ENCODE measurements at regions not wholly inside any gene's neighbourhood (a gene's known extent, or its start where the extent isn't known, plus 50 kb on each side); places are given as distances from the start of the nearest gene placed in this dataset.
A peak's percentile ranks its signal among the peaks of the same experiment; 100 is the strongest.

DNA sequence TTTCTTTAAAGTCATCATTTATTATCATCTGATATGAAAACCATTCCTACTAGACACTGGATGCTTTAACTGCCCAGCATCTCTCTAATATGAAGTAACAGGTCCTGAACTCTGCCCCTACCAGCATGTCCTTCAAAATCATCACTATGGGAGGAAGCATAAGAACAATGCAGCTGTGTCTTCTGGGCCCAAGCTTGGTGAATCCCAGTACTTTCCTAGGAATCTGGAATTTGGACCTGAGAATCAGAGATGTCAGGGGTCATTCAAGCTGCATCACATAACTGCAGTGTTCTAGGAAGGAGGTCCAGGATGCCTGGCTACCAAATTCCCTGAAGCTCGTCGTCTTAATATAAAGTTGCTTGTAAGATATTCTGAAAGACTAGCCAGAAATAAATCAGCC lies 182.7 kb downstream of the AHR start:
- DNase-seq (ENCODE audit: low spot score) = no peak

DNA sequence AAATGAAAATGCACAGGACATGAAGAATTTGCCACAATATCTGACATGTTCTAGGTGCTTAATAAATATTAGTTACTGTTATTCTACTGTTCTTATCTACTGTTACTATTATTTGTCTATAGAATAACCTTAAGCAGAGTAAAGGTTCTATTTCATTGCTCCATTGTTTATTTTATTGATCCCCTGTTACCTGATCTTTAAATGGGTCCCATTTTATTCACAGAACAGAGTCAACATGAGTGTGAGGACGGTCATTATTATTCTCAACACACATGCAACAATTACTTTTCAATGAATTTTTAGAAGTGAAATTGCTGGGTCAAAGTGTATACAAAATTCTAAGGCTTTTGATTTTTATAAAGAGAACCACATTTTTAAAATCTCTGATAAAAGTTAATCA lies 186.9 kb downstream of the AHR start:
- DNase-seq (ENCODE audit: low spot score) = no peak

DNA sequence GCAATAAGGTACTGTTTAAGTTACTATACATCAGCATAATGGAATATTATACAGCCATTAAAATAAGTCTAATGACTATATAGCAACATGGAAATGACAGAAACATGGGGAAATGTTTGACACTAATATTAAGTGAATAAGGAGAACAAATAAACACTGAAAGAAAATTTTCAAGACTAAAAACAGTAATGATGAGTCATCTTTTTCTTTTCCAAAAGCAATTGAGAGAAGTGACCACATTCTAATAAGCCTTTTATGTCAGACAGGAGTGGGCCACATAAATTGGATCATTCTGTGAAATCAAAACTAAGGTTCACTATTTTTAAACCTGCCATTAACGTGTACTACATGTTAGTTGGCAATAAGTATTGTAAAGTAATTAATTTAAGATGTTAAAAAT lies 187.5 kb downstream of the AHR start:
- no peak for DNase-seq (ENCODE audit: low spot score)

DNA sequence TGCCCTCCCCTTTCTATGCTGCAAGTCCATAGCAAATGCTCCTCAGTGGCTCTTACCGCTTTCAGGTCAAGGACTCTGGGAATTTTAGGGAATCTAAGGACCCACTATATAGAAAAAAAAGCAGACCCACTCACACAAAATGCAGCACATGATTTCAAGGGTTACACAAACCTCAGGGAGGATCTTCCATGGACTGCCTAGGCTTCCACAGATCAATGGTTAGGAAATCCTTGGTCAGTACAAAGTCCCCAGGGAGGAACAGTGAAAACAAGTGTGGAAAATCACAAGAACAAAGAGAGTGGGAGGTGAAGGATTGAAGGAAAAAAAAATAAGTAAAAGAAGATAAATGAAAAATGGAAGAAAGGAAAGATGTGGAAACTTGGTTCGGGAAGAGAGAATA lies 188.4 kb downstream of the AHR start:
- DNase-seq (ENCODE audit: low spot score) = no peak

DNA sequence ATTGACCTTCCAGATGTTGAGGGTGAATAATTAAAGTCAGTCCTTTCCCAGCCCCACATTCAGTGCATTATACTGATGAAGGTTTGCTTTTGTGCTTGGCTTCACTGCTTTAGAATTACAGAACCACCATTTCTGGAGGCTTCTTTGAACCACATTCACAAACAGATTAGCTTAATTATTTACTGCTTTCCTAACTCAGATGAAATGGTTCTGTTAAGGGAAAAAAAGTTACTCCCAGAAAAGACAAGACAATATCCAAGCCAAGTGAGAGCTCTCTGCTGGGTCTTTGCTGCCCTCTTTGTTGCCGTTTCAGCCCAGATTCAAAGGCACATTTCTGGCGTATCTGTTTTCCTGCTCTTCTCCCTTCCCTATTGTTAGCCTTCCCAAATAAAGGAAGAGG lies 188.9 kb downstream of the AHR start:
- DNase-seq (ENCODE audit: low spot score) = no peak

DNA sequence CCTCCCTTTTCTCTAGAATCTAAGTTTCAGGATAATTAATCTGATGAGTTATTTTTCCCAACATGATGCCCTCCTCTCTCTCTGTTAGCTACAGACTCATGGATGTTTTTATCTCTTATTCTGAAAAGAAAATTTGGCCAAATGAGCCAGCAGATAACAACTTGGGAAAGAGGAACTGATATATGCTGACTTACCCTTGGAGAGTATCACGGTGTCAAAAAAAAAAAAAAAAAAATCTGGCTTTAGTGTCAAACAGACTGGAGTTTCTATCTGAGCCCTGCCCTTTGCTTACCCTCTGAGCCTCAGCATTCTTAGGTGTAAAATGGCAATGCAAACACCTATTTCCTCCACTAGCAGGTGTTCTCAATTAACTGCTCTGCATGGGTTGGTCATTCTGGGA lies 190.4 kb downstream of the AHR start:
- no peak for DNase-seq (ENCODE audit: low spot score)

DNA sequence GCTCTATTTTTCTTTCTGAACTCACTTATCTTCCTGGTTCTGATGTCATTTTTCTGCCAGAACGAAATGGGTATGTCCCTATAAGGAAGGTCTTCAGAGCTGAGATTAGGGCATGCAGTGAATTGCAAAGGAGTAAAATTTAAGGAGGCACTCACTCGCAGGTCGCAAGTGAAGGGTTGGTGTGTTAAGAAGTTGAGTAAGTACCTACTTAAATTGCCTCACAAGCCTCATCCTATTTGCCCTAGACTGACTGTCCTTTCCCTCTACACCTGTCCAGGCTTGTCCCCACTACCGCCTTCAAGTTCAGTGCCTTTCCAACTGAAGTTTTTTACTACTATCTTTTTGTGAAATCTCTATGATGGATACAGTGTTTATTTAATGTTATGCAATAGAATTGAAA lies 191.5 kb downstream of the AHR start:
- DNase-seq (ENCODE audit: low spot score) = no peak

DNA sequence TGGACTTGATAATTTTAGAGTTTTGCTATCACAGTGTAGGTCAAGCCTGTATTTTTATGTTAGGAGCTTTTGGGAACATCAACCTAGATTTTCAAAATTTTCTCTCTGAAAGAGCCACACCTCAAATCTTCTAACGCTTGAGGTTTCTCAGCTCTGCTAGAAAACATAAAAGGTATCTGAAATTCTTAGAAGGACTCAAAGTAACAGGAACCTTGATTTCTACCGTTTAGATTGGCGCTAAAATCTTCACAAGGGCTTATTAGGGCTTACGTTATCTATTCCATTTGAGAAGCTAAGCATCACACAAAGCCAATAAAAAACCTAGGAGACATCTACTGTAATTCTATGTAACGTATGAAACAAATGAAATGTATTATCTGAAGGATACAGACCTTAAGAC lies 192.4 kb downstream of the AHR start:
- DNase-seq (ENCODE audit: low spot score) = no peak

DNA sequence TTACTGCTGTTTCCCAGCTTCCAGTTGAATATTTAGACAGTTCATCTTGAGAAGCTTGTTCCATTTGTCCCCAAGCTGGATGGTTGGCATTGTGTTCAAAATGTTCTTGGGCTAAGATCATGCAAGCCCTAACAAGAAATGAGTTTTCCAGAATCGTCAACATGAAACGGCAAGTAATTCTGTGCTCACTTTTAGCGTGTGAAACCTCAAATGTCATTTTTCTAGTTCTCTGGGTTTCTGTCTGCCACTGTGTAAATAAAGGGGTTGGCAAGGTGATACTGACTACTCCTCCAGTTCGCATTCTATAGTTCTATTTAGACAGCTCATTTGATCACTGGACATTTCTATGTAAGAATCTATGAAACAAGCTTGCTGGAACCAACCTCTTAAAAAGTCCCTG lies 194.0 kb downstream of the AHR start:
- DNase-seq (ENCODE audit: low spot score) = no peak

DNA sequence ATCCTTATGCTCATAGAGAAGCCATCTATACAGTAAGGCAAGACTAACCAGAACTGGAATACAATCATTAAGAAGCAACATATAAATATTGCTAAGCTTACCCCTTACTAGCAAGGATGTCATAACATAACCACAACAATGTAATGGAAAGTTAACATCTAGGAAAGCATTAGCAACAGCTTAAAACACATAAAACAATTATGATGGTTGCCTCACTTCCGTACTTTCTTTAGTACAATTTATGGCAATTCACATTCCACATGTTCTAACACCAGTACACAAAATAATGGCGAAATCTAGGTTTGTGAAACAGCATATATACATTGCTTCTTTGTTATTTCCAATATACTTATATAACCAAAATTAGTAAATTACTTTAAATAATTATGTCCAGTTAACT lies 195.0 kb downstream of the AHR start:
- no peak for DNase-seq (ENCODE audit: low spot score)

DNA sequence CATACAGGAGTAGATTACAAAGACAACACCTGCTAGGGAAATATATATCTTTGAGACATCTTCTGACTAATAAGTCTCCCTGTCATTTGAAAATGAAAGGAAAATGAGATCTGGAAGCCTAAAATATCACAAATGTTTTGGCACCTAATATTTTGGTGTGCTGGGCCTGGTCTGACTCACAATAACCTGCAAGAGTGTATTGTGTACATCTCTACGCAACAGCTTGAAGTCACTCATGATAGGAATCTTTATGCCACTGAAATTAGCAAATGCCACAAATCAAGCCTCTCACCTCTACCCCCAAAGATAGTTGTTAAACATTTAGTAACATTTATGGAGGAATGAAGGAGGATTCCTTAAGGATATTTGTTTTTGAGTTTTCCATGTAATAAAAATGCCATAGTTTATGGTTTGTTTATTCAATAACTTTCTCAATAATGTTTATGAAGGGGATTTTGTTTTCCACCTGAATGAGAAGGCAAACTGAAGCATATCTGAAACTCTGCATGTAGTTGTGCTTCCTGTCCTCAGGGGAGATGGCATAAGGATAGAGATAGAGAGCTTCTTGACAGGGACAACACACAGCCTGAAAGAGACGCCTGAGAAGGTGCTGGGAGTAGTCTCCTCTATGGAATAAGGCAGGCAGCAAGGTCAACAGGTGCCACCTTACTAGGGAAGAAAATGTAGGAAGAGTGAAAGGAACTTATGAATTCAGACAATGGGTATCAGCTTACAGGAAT lies 197.4 kb downstream of the AHR start:
- no peak for DNase-seq (ENCODE audit: low spot score)

DNA sequence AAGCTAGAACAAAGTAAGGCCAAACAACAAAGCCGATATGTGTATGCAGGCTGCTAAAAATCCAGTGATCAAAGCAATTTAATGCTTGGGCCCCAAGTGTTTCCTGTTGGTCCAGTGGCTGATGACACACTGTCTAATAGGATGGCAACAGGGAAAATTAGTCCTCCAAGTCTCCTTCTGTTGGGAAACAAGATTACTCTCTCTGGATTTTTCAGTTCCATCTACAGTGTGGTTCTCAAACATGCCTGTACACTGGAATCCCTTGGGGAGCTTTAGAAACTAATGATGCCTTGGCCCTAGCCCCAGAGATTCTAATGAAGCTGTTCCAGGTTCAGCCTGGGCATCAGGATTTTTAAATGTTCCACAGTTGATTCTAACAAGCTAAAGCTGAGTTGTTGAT lies 198.7 kb downstream of the AHR start:
- no peak for DNase-seq (ENCODE audit: low spot score)

DNA sequence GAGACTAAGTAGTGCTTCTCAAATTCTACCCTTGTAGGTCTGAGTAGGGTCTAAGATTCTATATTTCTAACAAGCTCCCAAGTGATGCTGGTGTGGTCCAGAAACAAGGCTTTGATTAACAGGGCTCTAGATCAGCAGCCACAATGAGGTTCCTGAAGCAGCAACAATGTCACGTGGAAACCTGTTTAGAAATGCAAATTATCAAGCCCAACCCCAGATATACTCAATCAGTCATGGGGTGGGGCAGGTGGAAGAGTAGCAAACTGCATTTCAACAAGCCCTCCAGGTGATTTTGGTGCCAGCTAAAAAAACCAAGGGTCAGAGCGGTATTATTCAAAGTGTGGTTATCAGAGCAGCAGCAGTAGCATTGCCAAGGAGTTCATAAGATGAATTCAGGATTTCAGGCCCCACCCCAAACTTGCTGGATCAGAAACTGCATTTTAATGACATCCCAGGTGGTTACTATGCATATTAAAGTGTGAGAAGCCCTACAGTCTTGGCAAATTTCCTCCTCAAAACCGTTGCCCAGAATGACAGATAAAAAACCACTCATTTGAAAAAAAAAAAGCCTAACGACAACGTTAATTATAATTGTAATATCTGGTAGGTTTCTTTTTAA lies 199.2 kb downstream of the AHR start:
- no peak for DNase-seq (ENCODE audit: low spot score)

DNA sequence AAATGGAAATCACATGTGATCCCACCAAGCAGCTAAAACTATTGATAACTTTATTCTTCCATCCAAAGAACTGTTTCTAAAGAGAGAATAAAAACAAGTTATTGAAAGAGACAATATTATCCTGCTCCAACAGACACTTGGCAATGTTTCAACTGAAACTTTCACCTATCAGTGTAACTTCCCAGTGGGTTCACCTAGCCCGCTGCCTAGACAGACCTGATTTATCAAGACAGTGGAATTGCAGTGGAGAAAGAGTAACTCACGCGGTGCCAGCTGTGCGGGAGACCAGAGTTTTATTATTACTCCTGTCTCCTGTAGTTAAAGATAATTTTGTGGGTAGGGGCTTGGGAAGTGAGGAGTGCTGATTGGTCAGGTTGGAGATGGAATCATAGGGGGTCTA lies 199.8 kb downstream of the AHR start:
- DNase-seq (ENCODE audit: low spot score) = no peak

DNA sequence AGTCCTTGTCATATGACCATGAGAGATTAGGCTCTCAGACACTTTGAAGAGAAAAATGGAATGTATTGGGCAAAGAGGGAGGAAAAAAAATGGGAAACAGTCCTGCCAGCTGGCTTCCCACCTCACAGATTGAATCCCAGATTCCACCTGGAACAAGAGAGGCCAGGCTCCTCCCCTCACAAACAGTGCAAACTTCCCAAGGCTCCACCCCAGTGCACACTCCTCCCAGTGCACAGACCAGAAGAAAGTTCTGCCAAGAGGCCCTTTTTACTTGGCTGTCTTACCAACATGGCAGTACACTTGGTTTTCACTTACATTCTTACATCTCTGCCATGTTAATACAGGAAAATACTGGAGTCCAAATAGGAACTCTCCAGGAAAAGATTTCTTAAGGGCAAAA lies 202.3 kb downstream of the AHR start:
- DNase-seq (ENCODE audit: low spot score) = no peak

DNA sequence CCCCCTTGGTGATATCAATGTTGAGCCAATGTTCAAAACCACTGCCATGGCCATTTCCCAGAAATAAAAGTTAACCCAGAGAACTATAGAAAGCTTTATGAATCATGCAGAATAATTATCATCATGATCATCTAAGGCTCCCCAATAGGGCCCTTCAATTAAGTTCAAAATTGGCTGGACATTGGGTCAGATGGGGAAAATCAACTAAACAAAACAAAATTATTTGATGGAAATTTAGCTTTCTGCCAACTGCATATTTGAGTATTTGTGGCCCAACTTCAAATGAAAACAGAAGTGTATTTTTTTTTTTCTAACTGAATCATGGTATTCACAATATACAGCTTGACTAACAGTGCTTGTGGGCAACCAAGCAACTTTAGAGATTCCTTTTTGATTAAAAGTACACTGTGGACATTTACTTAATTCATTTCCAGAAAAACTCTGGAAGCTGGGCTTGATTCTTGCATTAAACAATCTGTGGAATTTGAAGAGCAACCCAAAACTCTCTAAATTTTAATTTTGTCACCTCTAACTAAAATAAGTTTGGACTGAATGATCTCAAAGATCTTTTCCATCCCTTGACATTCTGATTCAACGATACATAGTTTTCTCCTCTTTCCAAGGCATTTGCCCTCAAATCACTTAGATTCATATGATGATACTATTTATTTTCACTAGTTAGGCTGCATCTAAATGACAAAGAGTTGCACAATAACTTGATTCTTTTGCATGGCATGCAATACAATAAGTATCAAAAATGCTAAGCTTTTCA lies 203.2 kb downstream of the AHR start:
- no peak for DNase-seq (ENCODE audit: low spot score)

DNA sequence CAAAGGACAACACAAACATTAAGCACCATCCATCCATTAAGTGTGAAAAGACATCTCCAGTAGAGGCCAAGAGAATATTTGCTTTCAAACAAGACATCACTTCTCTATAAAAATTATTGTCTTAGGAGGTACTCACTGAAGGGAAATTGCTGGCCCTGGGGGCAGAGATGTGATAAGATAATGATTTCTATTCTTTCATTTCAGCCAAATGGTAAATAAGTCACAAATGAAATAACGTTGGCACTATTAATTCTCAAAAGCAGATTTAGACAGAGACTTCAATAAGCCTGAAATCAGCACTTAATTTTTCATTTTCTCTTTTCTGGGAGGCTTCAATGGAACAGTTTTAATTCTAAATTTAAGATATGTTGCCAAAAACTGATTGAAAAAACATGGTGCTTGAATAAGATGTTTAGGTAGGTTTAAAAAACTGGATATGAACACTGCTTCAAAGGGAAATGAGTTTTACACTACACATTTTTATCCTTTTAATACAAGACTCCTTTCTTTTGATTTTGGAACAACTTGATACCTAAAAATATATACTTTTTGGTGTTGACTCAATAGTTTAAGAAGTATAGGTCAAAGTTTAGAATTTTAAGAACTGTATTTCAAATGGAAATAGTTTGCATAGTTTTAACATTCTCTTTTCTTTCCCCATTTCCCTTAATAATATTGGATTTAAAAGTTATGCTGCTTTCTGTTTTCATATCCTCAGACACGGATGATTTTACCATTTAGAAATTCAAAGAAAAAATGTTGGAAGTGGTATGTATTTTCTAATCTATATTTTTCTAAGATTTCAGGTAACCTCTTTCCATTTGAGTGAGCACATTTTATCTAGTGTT lies 204.0 kb downstream of the AHR start:
- no peak for DNase-seq (ENCODE audit: low spot score)

DNA sequence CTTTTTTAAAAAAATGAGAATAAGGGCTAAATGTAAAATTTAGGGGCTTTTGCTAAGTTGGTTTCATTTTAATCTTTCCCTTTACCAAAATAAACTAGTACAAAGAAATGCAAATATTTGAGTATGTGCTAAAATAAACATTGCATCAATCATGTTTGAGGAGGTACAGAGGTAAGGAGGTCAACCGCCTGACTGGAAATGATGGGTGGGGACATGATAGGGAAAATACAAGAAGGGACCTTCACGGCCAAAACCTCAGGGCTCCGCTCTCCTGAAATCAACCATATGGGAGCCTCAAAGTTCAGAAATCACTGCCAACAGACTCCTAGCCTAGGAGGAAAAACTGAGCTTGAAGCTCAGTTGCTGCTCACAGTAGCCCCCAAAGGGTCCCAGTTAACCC lies 207.6 kb downstream of the AHR start:
- DNase-seq (ENCODE audit: low spot score) = peak; percentile 81

DNA sequence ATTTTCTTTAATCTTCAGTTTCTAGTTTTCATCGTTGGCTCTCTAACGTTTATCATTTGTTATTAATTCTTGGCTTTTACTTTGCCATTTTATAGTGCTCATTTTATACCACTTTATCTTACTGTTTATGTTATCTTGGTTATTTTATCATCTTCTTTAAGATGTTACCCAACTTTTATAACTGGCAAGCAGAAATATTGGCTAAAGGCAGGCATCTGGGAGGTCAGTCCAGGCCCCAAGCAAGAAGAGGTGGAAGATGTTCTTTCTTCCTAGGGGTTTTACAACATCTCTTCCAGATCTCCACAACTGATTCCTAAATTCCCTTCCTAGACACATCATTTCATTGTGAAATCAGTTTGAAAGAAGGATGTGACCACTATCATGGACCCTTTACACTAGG lies 208.1 kb downstream of the AHR start:
- no peak for DNase-seq (ENCODE audit: low spot score)

DNA sequence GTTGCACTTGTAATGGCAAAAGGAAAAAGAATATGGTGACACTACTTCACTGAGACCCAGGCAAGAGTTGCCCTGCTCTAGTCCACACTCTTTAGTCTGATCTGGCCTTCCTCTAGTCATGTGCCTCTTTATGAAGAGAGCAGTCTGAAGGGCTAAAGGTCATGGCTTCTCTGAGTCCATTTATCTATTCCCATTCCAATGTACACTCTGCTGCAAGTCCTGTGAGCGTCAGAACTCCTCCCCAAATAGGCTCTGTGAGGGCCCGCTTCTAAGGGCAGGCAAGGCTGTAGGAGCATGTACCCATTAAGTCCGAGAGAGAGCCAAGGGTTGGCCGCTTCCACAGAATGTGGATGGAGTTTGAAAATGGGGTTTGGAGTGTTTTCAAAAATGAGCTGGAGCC lies 209.3 kb downstream of the AHR start:
- DNase-seq (ENCODE audit: low spot score) = no peak

DNA sequence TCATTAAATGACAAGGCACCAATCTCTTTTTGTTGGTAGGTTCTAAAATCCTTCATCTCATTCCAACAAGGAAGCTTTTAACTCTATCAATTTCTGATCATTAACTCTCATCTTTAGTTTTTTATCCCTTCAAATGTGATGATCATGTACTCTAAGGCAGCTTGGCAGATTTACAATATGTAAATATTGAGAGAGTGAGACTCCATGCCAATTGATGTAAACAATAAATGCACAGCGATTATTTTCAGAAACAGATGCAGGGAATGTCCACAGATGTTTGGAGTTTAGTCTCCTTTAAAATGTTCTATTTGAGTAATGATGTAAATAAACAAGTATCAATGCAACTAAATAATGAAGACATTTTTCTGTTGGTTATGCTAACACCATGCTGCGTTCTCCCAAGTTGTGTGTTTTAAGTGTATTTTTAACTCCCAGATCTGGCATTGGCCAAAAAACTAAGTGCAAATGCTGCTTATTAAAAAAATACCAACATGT lies 213.8 kb downstream of the AHR start:
- DNase-seq (ENCODE audit: low spot score) = no peak

DNA sequence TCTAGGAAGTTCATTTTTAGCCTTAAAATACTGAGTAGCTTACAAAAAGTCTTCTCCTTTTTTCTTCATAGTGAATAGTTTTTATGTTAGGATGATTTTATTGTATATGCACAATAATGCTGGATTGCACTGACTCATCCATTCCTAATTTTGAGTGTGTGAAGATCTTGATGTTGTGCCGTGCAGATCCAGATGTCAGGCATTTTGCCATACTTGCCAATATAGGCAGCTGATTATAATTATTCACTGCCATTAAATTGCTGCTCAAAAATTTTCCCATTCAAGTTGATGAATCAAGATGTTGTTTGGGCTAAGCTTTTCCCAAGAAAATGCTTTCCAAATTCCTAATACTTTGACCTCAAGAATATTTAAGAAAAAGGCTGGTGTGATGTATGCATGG lies 218.3 kb downstream of the AHR start:
- DNase-seq (ENCODE audit: low spot score) = no peak
